ENCODE measurements at regions not wholly inside any gene's neighbourhood (a gene's known extent, or its start where the extent isn't known, plus 50 kb on each side); places are given as distances from the start of the nearest gene placed in this dataset.

- DNase-seq: no peak
Measured at GRCh38 chr1:21346365-21347071, 56.3 kb upstream of the ECE1 start.

DNA sequence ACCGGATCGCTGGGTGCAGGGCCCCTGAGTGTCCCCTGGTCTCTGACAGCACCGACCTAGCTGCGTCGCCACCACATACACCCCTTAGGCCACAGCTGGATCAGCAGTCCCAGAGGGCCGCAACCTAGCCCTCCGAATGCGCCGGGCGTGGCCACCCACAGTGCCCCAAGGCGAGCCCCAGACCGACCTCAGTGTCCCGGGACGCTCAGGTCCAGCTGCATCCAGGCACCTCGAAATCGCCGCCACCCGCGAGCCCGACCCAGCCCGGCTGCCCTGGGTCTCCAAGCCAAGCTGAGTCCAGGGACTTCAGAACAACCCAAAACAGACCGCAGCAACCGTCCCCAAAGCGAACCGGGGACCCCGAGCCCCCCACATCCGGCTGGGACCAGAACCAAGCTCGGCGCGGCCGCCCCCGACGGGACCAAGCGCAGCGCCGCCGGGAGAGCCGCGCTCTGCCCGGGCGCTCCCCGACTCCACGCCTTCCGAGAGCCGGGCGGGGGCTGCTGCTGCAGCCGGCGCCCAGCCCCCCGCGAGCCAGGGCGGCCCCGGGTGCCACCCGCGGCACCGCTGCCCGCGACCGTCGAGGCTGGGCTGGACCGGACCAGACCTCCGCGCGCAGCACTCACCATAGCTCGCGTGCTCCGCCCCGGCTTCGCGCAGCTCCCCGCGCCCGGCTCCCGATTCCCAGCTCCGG, 54.6 kb upstream of the ECE1 start:
- no peak for DNase-seq

- no peak for DNase-seq
Measured at GRCh38 chr1:21344098-21344749, 54.0 kb upstream of the ECE1 start.

GRCh38 chr1:21342961-21343838, 52.9 kb upstream of the ECE1 start:
- DNase-seq: no peak

GRCh38 chr1:21341517-21342078, 51.3 kb upstream of the ECE1 start:
- DNase-seq: no peak

DNA sequence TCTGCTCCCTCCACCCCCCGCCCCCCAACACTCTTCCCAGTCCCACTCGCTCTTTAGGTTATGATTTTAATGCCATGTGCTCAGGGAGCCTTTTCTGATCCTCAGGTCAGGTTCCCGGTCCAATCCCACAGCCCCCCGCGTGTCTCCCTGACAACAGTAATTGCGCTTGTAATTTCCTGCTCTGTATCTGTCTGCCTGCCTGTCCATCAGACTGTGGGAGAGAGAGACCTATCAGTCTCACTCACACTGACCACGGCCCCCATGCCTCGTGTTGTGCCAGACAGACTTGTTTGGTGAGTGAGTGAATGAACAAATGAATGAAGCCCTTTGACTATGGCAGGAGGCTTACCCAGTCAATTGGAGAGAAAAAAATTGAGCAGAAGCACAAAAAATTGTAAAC, 50.8 kb upstream of the ECE1 start:
- DNase-seq: no peak

DNA sequence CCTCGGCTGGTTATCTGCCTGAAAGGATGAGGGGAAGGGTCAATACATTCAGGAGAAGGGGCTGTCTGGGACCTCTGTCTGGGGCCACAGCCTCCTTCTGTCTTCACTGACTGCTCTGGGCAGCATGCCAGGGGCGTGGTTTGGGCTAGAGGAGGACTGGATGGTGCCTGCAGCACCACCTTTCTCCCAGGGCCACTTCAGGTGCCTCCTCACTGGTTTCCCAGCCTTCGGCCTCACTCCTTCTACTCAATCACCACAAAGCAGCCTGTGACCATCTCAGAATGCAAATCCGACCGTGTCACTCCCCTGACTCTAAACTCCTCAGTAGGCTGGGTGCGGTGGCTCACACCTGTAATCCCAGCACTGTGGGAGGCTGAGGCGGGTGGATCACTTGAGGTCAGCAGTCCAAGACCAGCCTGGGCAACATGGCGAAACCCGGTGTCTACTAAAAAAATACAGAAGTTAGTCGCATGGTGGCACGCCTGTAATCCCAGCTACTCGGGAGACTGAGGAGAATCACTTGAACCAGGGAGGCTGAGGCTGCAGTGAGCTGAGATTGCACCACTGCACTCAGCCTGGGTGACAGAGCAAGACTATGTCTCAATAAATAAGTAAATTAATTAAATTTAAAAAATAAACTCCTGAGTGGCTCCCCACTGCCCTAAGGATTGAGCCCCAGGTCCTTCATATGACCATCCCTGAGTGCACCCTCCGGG, 50.1 kb upstream of the ECE1 start:
- DNase-seq: no peak

All from left kidney (tissue), 1 donor.